ENCODE measurements at regions not wholly inside any gene's neighbourhood (a gene's known extent, or its start where the extent isn't known, plus 50 kb on each side); places are given as distances from the start of the nearest gene placed in this dataset.

GRCh38 chr5:17001428-17001827, 65.3 kb upstream of the MYO10 start:
- DNase-seq (no peak), ATAC-seq (ENCODE audit: poor library complexity) (no peak)
- H3K27ac ChIP-seq (ENCODE audit: low read depth in 1 of 2, low read length in 2 of 2), result no peak overlapping the region
- no peaks in the 10 kb centered on the region for H3K4me1 ChIP-seq (ENCODE audit: insufficient read depth, low read length)
- H3K9me3 Mint-ChIP-seq, result no peaks in the 10 kb centered on the region
- H3K9me3 ChIP-seq (ENCODE audit: control insufficient read depth in 1 of 2, insufficient read depth in 1 of 2, low read length in 2 of 2), result peaks cover 0 to 9% of the 10 kb centered on the region in 2 experiments
- H3K27me3 Mint-ChIP-seq, result no peaks in the 10 kb centered on the region
- intact Hi-C loops (cut with DNase I, micrococcal nuclease), result no loop called here
- H3K27ac Mint-ChIP-seq, result no peak overlapping the region
- no peak overlapping the region for H3K4me3 Mint-ChIP-seq
- no peaks in the 10 kb centered on the region for H3K36me3 ChIP-seq (ENCODE audit: insufficient read depth, low read length)
- CTCF ChIA-PET, result no interaction called here
- POLR2A ChIA-PET, result no interaction called here
- TF ChIP-seq, protein P1, sequence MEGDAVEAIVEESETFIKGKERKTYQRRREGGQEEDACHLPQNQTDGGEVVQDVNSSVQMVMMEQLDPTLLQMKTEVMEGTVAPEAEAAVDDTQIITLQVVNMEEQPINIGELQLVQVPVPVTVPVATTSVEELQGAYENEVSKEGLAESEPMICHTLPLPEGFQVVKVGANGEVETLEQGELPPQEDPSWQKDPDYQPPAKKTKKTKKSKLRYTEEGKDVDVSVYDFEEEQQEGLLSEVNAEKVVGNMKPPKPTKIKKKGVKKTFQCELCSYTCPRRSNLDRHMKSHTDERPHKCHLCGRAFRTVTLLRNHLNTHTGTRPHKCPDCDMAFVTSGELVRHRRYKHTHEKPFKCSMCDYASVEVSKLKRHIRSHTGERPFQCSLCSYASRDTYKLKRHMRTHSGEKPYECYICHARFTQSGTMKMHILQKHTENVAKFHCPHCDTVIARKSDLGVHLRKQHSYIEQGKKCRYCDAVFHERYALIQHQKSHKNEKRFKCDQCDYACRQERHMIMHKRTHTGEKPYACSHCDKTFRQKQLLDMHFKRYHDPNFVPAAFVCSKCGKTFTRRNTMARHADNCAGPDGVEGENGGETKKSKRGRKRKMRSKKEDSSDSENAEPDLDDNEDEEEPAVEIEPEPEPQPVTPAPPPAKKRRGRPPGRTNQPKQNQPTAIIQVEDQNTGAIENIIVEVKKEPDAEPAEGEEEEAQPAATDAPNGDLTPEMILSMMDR (IDR thresholded peaks at IDR 0.05), result no peak
- no peaks in the 10 kb centered on the region for H3K4me1 Mint-ChIP-seq (ENCODE audit: low read depth)
- H3K4me3 ChIP-seq (ENCODE audit: low read length), result no peak overlapping the region
- H3K36me3 Mint-ChIP-seq (ENCODE audit: low read depth), result no peaks in the 10 kb centered on the region
- H3K27me3 ChIP-seq (ENCODE audit: control insufficient read depth in 1 of 2, insufficient read depth in 2 of 2, low read length in 2 of 2), result no peaks in the 10 kb centered on the region

- TF ChIP-seq, protein P1 (IDR thresholded peaks at IDR 0.05), result no peak
- Histone ChIP-seq H3K36me3 (ENCODE audit: insufficient read depth, low read length) (no peaks in the 10 kb centered on the region), H3K4me3 (ENCODE audit: low read length) (no peak overlapping the region), H3K27me3 (ENCODE audit: control insufficient read depth in 1 of 2, insufficient read depth in 2 of 2, low read length in 2 of 2) (no peaks in the 10 kb centered on the region), H3K9me3 (ENCODE audit: control insufficient read depth in 1 of 2, insufficient read depth in 1 of 2, low read length in 2 of 2) (peaks cover 0 to 3% of the 10 kb centered on the region in 2 experiments), H3K4me1 (ENCODE audit: insufficient read depth, low read length) (no peaks in the 10 kb centered on the region), H3K27ac (ENCODE audit: low read depth in 1 of 2, low read length in 2 of 2) (no peak overlapping the region)
- intact Hi-C loops (cut with DNase I, micrococcal nuclease), result no loop called here
- Mint-ChIP-seq H3K9me3 (no peaks in the 10 kb centered on the region), H3K4me3 (no peak overlapping the region), H3K27me3 (no peaks in the 10 kb centered on the region), H3K36me3 (ENCODE audit: low read depth) (no peaks in the 10 kb centered on the region), H3K27ac (no peak overlapping the region), H3K4me1 (ENCODE audit: low read depth) (no peaks in the 10 kb centered on the region)
- ChIA-PET POLR2A (no interaction called here), CTCF (no interaction called here)
- DNase-seq, result no peak
- ATAC-seq (ENCODE audit: poor library complexity), result no peak
Measured at GRCh38 chr5:17004441-17005106, 68.5 kb upstream of the MYO10 start.

GRCh38 chr5:17005107-17005828, 69.2 kb upstream of the MYO10 start:
- intact Hi-C loops (cut with DNase I, micrococcal nuclease), result no loop called here
- no peak for ATAC-seq (ENCODE audit: poor library complexity)
- no peaks in the 10 kb centered on the region for H3K4me1 ChIP-seq (ENCODE audit: insufficient read depth, low read length)
- Mint-ChIP-seq H3K36me3 (ENCODE audit: low read depth) (no peaks in the 10 kb centered on the region), H3K4me1 (ENCODE audit: low read depth) (no peaks in the 10 kb centered on the region), H3K27ac (no peak overlapping the region), H3K27me3 (no peaks in the 10 kb centered on the region), H3K4me3 (no peak overlapping the region), H3K9me3 (no peaks in the 10 kb centered on the region)
- TF ChIP-seq, protein P1 (IDR thresholded peaks at IDR 0.05), result no peak
- H3K36me3 ChIP-seq (ENCODE audit: insufficient read depth, low read length), result no peaks in the 10 kb centered on the region
- DNase-seq, result no peak
- ChIA-PET CTCF (no interaction called here), POLR2A (no interaction called here)
- peaks cover 0 to 3% of the 10 kb centered on the region in 2 experiments for H3K9me3 ChIP-seq (ENCODE audit: control insufficient read depth in 1 of 2, insufficient read depth in 1 of 2, low read length in 2 of 2)
- H3K27me3 ChIP-seq (ENCODE audit: control insufficient read depth in 1 of 2, insufficient read depth in 2 of 2, low read length in 2 of 2), result no peaks in the 10 kb centered on the region
- H3K4me3 ChIP-seq (ENCODE audit: low read length), result no peak overlapping the region
- H3K27ac ChIP-seq (ENCODE audit: low read depth in 1 of 2, low read length in 2 of 2), result no peak overlapping the region
